Neutrophil (primary cell): ENCODE measurements at regions not wholly inside any gene's neighbourhood (a gene's known extent, or its start where the extent isn't known, plus 50 kb on each side); places are given as distances from the start of the nearest gene placed in this dataset.

Experiments
- H3K27ac ChIP-seq: fragments of 200-600 bp; sonication (generic); 2 replicates; pipeline ENCODE4 v1.5.1; 2016; ENCODE audit warnings: mild to moderate bottlenecking, moderate library complexity
- H3K27me3 ChIP-seq: fragments of 200-600 bp; sonication (generic); 2 replicates; pipeline ENCODE4 v1.6.0; 2016; ENCODE audit warnings: mild to moderate bottlenecking
- H3K36me3 ChIP-seq: fragments of 200-600 bp; sonication (generic); 2 replicates; pipeline ENCODE4 v1.5.1; 2017
- H3K4me1 ChIP-seq, 2 experiments: fragments of 200-600 bp in 1 of 2; sonication (generic) in 1 of 2; 1 replicate in 1 of 2; 2 replicates in 1 of 2; pipeline versions ENCODE4 v1.5.1 to v1.6.1; 2013 to 2016; ENCODE audit warnings: low read depth in 1 of 2, low read length in 1 of 2, mild to moderate bottlenecking in 1 of 2, moderate library complexity in 1 of 2; ENCODE audit not compliant: control insufficient read depth in 1 of 2, insufficient read depth in 1 of 2
- H3K4me3 ChIP-seq, 2 experiments: fragments of 200-600 bp in 1 of 2; sonication (generic) in 1 of 2; 1 replicate in 1 of 2; 2 replicates in 1 of 2; pipeline ENCODE4 v1.5.1; 2013 to 2016; ENCODE audit warnings: low read depth in 1 of 2, low read length in 1 of 2, mild to moderate bottlenecking in 1 of 2, moderate library complexity in 1 of 2
- H3K9me3 ChIP-seq: fragments of 200-600 bp; sonication (generic); 2 replicates; pipeline ENCODE4 v1.5.1; 2016
- TF ChIP-seq, protein P1 (sequence below): fragments of 200-600 bp; sonication (generic); IDR thresholded peaks from 2 replicates; pipeline ENCODE4 v1.5.1; 2016; ENCODE audit warnings: antibody characterized with exemption

DNA sequence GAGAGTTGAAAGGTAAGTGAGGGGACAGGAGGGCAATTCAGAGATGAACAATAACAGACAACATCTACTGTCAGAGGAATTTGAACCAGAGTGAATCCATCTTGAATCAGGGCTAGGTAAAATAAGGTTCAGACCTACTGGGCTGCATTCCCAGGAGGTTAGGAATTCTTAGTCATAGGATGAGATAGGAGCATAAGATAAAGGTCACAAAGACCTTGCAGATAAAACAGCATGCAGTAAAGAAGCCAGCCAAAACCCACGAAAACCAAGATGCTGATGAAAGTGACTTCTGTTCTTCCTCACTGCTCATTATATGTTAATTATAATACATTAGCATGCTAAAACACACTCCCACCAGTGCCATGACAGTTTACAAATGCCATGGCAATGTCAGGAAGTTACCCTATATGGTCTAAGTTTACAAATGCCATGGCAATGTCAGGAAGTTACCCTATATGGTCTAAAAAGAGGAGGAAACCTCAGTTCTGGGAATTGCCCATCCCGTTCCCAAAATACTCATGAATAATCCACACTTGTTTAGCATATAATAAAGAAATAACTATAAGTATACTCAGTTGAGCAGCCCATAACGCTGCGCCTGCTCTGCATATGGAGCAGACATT is 248.5 kb downstream of the HAO1 start:
- H3K27me3 ChIP-seq: no peaks in the 10 kb centered on the region
- no peak overlapping the region for H3K27ac ChIP-seq
- TF ChIP-seq, protein P1, sequence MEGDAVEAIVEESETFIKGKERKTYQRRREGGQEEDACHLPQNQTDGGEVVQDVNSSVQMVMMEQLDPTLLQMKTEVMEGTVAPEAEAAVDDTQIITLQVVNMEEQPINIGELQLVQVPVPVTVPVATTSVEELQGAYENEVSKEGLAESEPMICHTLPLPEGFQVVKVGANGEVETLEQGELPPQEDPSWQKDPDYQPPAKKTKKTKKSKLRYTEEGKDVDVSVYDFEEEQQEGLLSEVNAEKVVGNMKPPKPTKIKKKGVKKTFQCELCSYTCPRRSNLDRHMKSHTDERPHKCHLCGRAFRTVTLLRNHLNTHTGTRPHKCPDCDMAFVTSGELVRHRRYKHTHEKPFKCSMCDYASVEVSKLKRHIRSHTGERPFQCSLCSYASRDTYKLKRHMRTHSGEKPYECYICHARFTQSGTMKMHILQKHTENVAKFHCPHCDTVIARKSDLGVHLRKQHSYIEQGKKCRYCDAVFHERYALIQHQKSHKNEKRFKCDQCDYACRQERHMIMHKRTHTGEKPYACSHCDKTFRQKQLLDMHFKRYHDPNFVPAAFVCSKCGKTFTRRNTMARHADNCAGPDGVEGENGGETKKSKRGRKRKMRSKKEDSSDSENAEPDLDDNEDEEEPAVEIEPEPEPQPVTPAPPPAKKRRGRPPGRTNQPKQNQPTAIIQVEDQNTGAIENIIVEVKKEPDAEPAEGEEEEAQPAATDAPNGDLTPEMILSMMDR: no peak
- H3K4me3 ChIP-seq: no peak overlapping the region
- no peaks in the 10 kb centered on the region for H3K9me3 ChIP-seq
- no peaks in the 10 kb centered on the region for H3K4me1 ChIP-seq
- H3K36me3 ChIP-seq: no peaks in the 10 kb centered on the region

DNA sequence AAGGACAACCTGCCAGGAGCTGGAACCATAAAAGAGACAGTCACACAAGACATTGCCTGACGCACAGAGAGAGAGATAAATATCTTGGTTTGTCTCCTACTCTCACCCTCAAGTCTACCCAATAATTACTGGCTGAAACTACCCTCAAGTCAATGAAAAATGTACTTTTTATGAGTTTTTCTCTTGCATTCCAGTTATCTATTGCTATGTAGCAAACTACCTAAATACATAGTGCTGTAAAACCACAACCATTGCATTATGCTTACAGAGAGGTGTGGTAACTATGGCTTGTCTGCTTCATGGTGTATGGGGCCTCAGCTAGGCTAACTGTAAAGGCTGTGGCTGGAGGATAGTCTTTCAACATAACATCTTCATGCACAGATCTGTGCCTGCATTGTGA is 247.8 kb downstream of the HAO1 start:
- Histone ChIP-seq H3K4me1 (no peaks in the 10 kb centered on the region), H3K27ac (no peak overlapping the region), H3K27me3 (no peaks in the 10 kb centered on the region), H3K36me3 (no peaks in the 10 kb centered on the region), H3K4me3 (no peak overlapping the region), H3K9me3 (no peaks in the 10 kb centered on the region)
- TF ChIP-seq, protein P1: no peak

DNA sequence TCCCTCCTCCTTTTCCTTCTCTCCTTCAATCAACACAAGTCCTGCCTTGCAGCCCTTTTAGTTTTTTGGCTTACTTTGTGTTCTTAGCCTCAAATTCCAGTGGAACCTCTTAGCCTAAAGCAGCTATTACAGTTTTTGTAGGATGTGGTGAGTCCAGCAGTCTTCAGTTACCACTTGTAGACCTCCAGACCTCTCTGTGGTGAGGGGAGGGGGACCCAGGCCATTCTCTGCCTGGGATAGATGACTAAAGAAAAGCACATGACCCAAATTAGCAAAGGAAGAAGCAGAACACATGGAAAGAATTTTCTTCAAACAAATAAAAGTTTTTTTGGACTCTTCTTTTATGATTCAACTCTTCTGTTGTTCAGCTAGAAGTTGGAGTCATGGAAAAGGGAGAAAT is 246.5 kb downstream of the HAO1 start:
- H3K27ac ChIP-seq: no peak overlapping the region
- H3K36me3 ChIP-seq: no peaks in the 10 kb centered on the region
- no peaks in the 10 kb centered on the region for H3K4me1 ChIP-seq
- TF ChIP-seq, protein P1: no peak
- H3K27me3 ChIP-seq: no peaks in the 10 kb centered on the region
- H3K9me3 ChIP-seq: no peaks in the 10 kb centered on the region
- H3K4me3 ChIP-seq: no peak overlapping the region

- Histone ChIP-seq H3K9me3 (no peaks in the 10 kb centered on the region), H3K4me3 (no peak overlapping the region), H3K27ac (no peak overlapping the region), H3K27me3 (no peaks in the 10 kb centered on the region), H3K36me3 (no peaks in the 10 kb centered on the region), H3K4me1 (no peaks in the 10 kb centered on the region)
- TF ChIP-seq, protein P1: no peak
Observed at GRCh38 chr20:7695051-7695495, 245.2 kb downstream of the HAO1 start.

DNA sequence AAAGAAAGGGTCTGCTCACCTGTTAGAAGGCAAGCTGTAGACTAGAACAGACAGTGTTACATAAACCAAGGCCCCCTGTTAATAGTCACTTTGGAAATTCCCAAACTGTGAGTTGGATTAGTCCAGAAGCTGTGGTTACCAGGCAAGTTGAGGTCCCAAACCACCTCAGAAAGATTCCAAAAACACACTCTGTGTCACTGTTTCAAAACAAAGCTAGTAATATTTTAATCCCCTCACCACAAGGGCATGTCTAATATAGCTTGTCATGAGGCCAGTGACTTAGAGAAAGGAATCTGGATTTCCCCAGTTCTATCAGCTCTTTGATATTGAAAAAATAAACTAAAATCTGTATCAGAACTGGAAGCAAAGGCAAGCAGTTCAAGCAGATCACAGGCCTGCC is 244.6 kb downstream of the HAO1 start:
- H3K9me3 ChIP-seq: no peaks in the 10 kb centered on the region
- H3K27ac ChIP-seq: no peak overlapping the region
- H3K36me3 ChIP-seq: no peaks in the 10 kb centered on the region
- no peaks in the 10 kb centered on the region for H3K4me1 ChIP-seq
- TF ChIP-seq, protein P1: no peak
- no peaks in the 10 kb centered on the region for H3K27me3 ChIP-seq
- no peak overlapping the region for H3K4me3 ChIP-seq
